ENCODE measurements at regions not wholly inside any gene's neighbourhood (a gene's known extent, or its start where the extent isn't known, plus 50 kb on each side); places are given as distances from the start of the nearest gene placed in this dataset.

DNA sequence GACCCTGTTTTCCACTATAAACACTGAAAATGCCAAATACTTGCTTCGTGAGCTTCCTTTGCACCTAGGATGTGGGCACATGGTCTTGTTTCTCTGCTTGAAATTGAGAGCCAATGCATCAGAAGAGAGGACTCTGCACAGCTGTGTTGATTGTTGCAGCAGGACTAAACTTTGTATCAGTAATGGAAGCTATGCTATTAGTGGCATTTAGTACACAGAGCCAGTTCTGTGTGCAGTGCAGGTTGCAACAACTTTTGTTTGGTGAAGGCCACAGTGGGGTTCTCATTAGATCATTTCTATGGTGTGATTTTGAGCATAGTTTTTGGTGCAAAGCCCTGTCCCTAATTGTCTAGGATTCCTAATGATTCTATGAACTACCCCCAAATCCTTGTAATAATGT, 54.4 kb upstream of the ANKRD17 start:
- no peaks in the 10 kb centered on the region for H3K36me3 ChIP-seq (ENCODE audit: control insufficient read depth in 2 of 4, insufficient read depth in 4 of 4, low read length in 3 of 4)
- no peak overlapping the region for H3K9ac ChIP-seq (replicated peaks in 1 of 4; ENCODE audit: extremely low read depth in 1 of 4, low read depth in 3 of 4, low read length in 3 of 4)
- H2AFZ ChIP-seq (ENCODE audit: low read length): no peak overlapping the region
- 91% methylated on average over 1 of the region's 1 CpG; no CpG with 5 or more reads in 1 of the 2 experiments for WGBS, 2 experiments (ENCODE audit: extremely low coverage in 1 of 2, insufficient coverage in 1 of 2, insufficient read length in 1 of 2, insufficient replicate concordance in 2 of 2, low coverage in 1 of 2, low lambda C conversion rate in 2 of 2, missing lambda C conversion rate in 1 of 2)
- H3K4ac ChIP-seq (replicated peaks; ENCODE audit: insufficient read length, low read depth, low read length): no peak overlapping the region
- H2AK5ac ChIP-seq (ENCODE audit: low read depth, low read length): no peak overlapping the region
- H3K14ac ChIP-seq (ENCODE audit: insufficient read length): no peak overlapping the region
- no peak overlapping the region for H3K4me3 ChIP-seq (ENCODE audit: extremely low read depth in 1 of 4, insufficient read depth in 2 of 4, low read depth in 3 of 4, low read length in 4 of 4)
- no peak for DNase-seq (ENCODE audit: low read depth in 1 of 2, low spot score in 2 of 2)
- H3K4me1 ChIP-seq (replicated peaks in 1 of 4; ENCODE audit: control insufficient read depth in 3 of 4, insufficient read depth in 4 of 4, low read length in 3 of 4): no peaks in the 10 kb centered on the region
- H3K4me2 ChIP-seq (ENCODE audit: insufficient read depth in 1 of 2, low read depth in 2 of 2, low read length in 2 of 2): no peak overlapping the region
- no peak overlapping the region for H2BK15ac ChIP-seq (ENCODE audit: low read length)
- H4K20me1 ChIP-seq (replicated peaks in 1 of 2; ENCODE audit: control insufficient read depth in 1 of 2, insufficient read depth in 2 of 2, low read length in 2 of 2): no peaks in the 10 kb centered on the region
- H3K23me2 ChIP-seq (ENCODE audit: low read depth, low read length): no peaks in the 10 kb centered on the region
- H3K56ac ChIP-seq (replicated peaks; ENCODE audit: insufficient read length, low read depth, low read length): no peak overlapping the region
- H3K23ac ChIP-seq (ENCODE audit: insufficient read length): no peak overlapping the region
- no peaks in the 10 kb centered on the region for H3K79me1 ChIP-seq (ENCODE audit: low read depth, low read length)
- H4K8ac ChIP-seq (ENCODE audit: extremely low read depth, insufficient read depth, low read length): no peak overlapping the region
- no peaks in the 10 kb centered on the region for H3K9me3 ChIP-seq (ENCODE audit: insufficient read depth in 2 of 2, low read depth in 1 of 2, low read length in 1 of 2)
- H4K5ac ChIP-seq (ENCODE audit: insufficient read length, low read depth, low read length): no peak overlapping the region
- no peaks in the 10 kb centered on the region for H3K27me3 ChIP-seq (replicated peaks in 1 of 4; ENCODE audit: control insufficient read depth in 3 of 4, extremely low read depth in 1 of 4, insufficient read depth in 3 of 4, low read length in 3 of 4)
- no peak overlapping the region for H2BK120ac ChIP-seq (replicated peaks; ENCODE audit: low read depth, low read length)
- H3K18ac ChIP-seq (ENCODE audit: extremely low read depth, low read length): no peak overlapping the region
- no peak for FAIRE-seq
- H4K91ac ChIP-seq (replicated peaks; ENCODE audit: insufficient read length, low read length): no peak overlapping the region
- H2BK5ac ChIP-seq (ENCODE audit: low read depth, low read length): no peak overlapping the region
- CTCF ChIA-PET (ENCODE audit: partially characterized antibody): interaction anchor here (0.6 to 4.3 kb wide), 14 partner anchors 28 to 350 kb away, joined by 3 to 27 read pairs (median 4); no protein-coding TSS in a partner anchor
- no peak overlapping the region for H3K27ac ChIP-seq (ENCODE audit: low read depth, low read length)
- H3K79me2 ChIP-seq (ENCODE audit: control insufficient read depth in 1 of 2, insufficient read depth in 2 of 2, low read length in 2 of 2): no peaks in the 10 kb centered on the region
- no peak overlapping the region for H2BK12ac ChIP-seq (ENCODE audit: low read depth, low read length)
- H2BK20ac ChIP-seq (ENCODE audit: low read length): no peak overlapping the region
- POLR2A ChIA-PET (ENCODE audit: partially characterized antibody): no interaction called here
- TF ChIP-seq, protein P1, sequence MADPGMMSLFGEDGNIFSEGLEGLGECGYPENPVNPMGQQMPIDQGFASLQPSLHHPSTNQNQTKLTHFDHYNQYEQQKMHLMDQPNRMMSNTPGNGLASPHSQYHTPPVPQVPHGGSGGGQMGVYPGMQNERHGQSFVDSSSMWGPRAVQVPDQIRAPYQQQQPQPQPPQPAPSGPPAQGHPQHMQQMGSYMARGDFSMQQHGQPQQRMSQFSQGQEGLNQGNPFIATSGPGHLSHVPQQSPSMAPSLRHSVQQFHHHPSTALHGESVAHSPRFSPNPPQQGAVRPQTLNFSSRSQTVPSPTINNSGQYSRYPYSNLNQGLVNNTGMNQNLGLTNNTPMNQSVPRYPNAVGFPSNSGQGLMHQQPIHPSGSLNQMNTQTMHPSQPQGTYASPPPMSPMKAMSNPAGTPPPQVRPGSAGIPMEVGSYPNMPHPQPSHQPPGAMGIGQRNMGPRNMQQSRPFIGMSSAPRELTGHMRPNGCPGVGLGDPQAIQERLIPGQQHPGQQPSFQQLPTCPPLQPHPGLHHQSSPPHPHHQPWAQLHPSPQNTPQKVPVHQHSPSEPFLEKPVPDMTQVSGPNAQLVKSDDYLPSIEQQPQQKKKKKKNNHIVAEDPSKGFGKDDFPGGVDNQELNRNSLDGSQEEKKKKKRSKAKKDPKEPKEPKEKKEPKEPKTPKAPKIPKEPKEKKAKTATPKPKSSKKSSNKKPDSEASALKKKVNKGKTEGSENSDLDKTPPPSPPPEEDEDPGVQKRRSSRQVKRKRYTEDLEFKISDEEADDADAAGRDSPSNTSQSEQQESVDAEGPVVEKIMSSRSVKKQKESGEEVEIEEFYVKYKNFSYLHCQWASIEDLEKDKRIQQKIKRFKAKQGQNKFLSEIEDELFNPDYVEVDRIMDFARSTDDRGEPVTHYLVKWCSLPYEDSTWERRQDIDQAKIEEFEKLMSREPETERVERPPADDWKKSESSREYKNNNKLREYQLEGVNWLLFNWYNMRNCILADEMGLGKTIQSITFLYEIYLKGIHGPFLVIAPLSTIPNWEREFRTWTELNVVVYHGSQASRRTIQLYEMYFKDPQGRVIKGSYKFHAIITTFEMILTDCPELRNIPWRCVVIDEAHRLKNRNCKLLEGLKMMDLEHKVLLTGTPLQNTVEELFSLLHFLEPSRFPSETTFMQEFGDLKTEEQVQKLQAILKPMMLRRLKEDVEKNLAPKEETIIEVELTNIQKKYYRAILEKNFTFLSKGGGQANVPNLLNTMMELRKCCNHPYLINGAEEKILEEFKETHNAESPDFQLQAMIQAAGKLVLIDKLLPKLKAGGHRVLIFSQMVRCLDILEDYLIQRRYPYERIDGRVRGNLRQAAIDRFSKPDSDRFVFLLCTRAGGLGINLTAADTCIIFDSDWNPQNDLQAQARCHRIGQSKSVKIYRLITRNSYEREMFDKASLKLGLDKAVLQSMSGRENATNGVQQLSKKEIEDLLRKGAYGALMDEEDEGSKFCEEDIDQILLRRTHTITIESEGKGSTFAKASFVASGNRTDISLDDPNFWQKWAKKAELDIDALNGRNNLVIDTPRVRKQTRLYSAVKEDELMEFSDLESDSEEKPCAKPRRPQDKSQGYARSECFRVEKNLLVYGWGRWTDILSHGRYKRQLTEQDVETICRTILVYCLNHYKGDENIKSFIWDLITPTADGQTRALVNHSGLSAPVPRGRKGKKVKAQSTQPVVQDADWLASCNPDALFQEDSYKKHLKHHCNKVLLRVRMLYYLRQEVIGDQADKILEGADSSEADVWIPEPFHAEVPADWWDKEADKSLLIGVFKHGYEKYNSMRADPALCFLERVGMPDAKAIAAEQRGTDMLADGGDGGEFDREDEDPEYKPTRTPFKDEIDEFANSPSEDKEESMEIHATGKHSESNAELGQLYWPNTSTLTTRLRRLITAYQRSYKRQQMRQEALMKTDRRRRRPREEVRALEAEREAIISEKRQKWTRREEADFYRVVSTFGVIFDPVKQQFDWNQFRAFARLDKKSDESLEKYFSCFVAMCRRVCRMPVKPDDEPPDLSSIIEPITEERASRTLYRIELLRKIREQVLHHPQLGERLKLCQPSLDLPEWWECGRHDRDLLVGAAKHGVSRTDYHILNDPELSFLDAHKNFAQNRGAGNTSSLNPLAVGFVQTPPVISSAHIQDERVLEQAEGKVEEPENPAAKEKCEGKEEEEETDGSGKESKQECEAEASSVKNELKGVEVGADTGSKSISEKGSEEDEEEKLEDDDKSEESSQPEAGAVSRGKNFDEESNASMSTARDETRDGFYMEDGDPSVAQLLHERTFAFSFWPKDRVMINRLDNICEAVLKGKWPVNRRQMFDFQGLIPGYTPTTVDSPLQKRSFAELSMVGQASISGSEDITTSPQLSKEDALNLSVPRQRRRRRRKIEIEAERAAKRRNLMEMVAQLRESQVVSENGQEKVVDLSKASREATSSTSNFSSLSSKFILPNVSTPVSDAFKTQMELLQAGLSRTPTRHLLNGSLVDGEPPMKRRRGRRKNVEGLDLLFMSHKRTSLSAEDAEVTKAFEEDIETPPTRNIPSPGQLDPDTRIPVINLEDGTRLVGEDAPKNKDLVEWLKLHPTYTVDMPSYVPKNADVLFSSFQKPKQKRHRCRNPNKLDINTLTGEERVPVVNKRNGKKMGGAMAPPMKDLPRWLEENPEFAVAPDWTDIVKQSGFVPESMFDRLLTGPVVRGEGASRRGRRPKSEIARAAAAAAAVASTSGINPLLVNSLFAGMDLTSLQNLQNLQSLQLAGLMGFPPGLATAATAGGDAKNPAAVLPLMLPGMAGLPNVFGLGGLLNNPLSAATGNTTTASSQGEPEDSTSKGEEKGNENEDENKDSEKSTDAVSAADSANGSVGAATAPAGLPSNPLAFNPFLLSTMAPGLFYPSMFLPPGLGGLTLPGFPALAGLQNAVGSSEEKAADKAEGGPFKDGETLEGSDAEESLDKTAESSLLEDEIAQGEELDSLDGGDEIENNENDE (IDR thresholded peaks at IDR 0.05; ENCODE audit: insufficient replicate concordance, low read length): no peak
